ENCODE measurements at regions not wholly inside any gene's neighbourhood (a gene's known extent, or its start where the extent isn't known, plus 50 kb on each side); places are given as distances from the start of the nearest gene placed in this dataset.

- in situ Hi-C loops (cut with HindIII; ENCODE audit: low sequenced_read_pairs), result no loop called here
Measured at GRCh38 chr5:167063788-167064187, 1227.7 kb upstream of the WWC1 start.

GRCh38 chr5:167064198-167064776 lies 1227.2 kb upstream of the WWC1 start:
- in situ Hi-C loops (cut with HindIII; ENCODE audit: low sequenced_read_pairs), result no loop called here

GRCh38 chr5:167065794-167066193 lies 1225.7 kb upstream of the WWC1 start:
- in situ Hi-C loops (cut with HindIII; ENCODE audit: low sequenced_read_pairs), result no loop called here

GRCh38 chr5:167071981-167072610 lies 1219.3 kb upstream of the WWC1 start:
- in situ Hi-C loops (cut with HindIII; ENCODE audit: low sequenced_read_pairs), result no loop called here

- in situ Hi-C loops (cut with HindIII; ENCODE audit: low sequenced_read_pairs), result no loop called here
Measured at GRCh38 chr5:167081561-167081960, 1209.9 kb upstream of the WWC1 start.

GRCh38 chr5:167096816-167097215 lies 1194.6 kb upstream of the WWC1 start:
- in situ Hi-C loops (cut with HindIII; ENCODE audit: low sequenced_read_pairs), result no loop called here

GRCh38 chr5:167104351-167104750 lies 1187.1 kb upstream of the WWC1 start:
- in situ Hi-C loops (cut with HindIII; ENCODE audit: low sequenced_read_pairs), result no loop called here

- in situ Hi-C loops (cut with HindIII; ENCODE audit: low sequenced_read_pairs), result loop anchor here (5.0 kb wide), 1 partner anchor 36 kb away; no protein-coding TSS in a partner anchor
Measured at GRCh38 chr5:167105941-167106340, 1185.5 kb upstream of the WWC1 start.

- in situ Hi-C loops (cut with HindIII; ENCODE audit: low sequenced_read_pairs), result loop anchor here (5.0 kb wide), 1 partner anchor 35 kb away; no protein-coding TSS in a partner anchor
Measured at GRCh38 chr5:167107684-167108083, 1183.8 kb upstream of the WWC1 start.

- in situ Hi-C loops (cut with HindIII; ENCODE audit: low sequenced_read_pairs), result loop anchor here (5.0 kb wide), 1 partner anchor 34 kb away; no protein-coding TSS in a partner anchor
Measured at GRCh38 chr5:167108266-167108665, 1183.2 kb upstream of the WWC1 start.

- in situ Hi-C loops (cut with HindIII; ENCODE audit: low sequenced_read_pairs), result no loop called here
Measured at GRCh38 chr5:167112556-167112955, 1178.9 kb upstream of the WWC1 start.

GRCh38 chr5:167122267-167122666 lies 1169.2 kb upstream of the WWC1 start:
- in situ Hi-C loops (cut with HindIII; ENCODE audit: low sequenced_read_pairs), result no loop called here

GRCh38 chr5:167123126-167123525 lies 1168.3 kb upstream of the WWC1 start:
- in situ Hi-C loops (cut with HindIII; ENCODE audit: low sequenced_read_pairs), result no loop called here

- in situ Hi-C loops (cut with HindIII; ENCODE audit: low sequenced_read_pairs), result no loop called here
Measured at GRCh38 chr5:167128581-167128980, 1162.9 kb upstream of the WWC1 start.

- in situ Hi-C loops (cut with HindIII; ENCODE audit: low sequenced_read_pairs), result loop anchor here (5.0 kb wide), 1 partner anchor 33 kb away; no protein-coding TSS in a partner anchor
Measured at GRCh38 chr5:167140548-167141291, 1150.7 kb upstream of the WWC1 start.

- in situ Hi-C loops (cut with HindIII; ENCODE audit: low sequenced_read_pairs), result loop anchor here (5.0 kb wide), 1 partner anchor 36 kb away; no protein-coding TSS in a partner anchor
Measured at GRCh38 chr5:167143716-167144115, 1147.7 kb upstream of the WWC1 start.

- in situ Hi-C loops (cut with HindIII; ENCODE audit: low sequenced_read_pairs), result no loop called here
Measured at GRCh38 chr5:167145841-167146240, 1145.6 kb upstream of the WWC1 start.

- in situ Hi-C loops (cut with HindIII; ENCODE audit: low sequenced_read_pairs), result no loop called here
Measured at GRCh38 chr5:167147879-167148278, 1143.6 kb upstream of the WWC1 start.

- in situ Hi-C loops (cut with HindIII; ENCODE audit: low sequenced_read_pairs), result no loop called here
Measured at GRCh38 chr5:167150661-167151060, 1140.8 kb upstream of the WWC1 start.

GRCh38 chr5:167152561-167152960 lies 1138.9 kb upstream of the WWC1 start:
- in situ Hi-C loops (cut with HindIII; ENCODE audit: low sequenced_read_pairs), result no loop called here

GRCh38 chr5:167155387-167156005 lies 1135.9 kb upstream of the WWC1 start:
- in situ Hi-C loops (cut with HindIII; ENCODE audit: low sequenced_read_pairs), result no loop called here
